ENCODE measurements at regions not wholly inside any gene's neighbourhood (a gene's known extent, or its start where the extent isn't known, plus 50 kb on each side); places are given as distances from the start of the nearest gene placed in this dataset.
A peak's percentile ranks its signal among the peaks of the same experiment; 100 is the strongest.
"Not testable (repeated sequence)": the region's sequence is repeated elsewhere in the genome, so short reads cannot be mapped to it uniquely, and the experiment has no call there.

DNA sequence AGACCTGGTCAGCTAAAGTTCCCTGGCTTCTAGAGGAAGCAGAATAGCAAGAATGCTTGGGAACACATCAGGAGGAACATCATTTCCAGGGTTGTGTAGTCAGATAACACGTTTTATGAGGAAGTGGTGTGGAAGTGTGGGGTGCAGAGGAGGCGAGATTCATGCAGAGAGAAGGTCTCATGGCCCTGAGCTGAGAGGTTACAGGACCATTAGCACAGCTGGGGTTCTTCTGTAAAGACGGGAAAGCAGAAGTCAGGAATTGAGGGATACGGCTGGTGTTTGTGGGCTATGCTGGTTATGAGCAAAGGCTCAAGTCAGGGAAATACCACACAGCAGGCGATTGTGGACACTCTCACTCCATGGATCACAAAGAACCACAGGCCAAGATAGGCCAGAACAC lies 190.6 kb upstream of the IRF2BP2 start:
- H3K36me3 ChIP-seq; H3K4me3 ChIP-seq; H3K27ac ChIP-seq; H3K4me1 ChIP-seq; DNase-seq; H3K27me3 ChIP-seq; intact Hi-C loops (cut with DNase I); H3K9me3 ChIP-seq: not testable (repeated sequence)
- peak; percentile 63 for ATAC-seq

DNA sequence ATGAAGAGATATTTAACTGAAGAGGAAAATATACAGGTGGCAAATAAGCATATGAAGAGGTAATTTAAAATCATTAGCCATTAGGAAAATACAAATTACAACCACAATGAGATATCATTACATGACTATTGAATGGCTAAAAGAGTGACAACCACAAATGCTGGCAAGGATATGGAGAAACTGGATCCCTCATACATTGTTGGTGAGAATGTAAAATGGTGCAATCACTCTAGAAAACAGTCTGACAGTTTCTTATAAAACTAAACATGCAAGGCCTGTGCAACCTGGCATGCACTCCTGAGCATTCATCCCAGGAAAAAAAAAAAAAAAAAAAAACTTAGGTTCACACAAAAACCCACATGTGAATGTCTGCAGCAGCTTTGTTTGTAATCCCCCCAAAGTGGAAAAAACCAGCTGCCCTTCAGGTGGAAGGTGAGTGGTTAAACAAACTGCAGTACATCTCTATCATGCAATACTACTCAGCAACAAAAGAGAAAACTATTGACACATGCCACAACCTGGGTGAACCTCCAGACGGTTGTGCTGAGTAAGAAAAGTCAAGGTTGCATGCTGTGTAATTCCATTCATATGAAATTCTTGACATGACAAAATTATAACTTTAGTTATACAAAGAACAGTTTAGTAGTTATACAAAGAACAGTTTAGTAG lies 189.2 kb upstream of the IRF2BP2 start:
- H3K36me3 ChIP-seq; intact Hi-C loops (cut with DNase I); ATAC-seq; H3K27me3 ChIP-seq; H3K27ac ChIP-seq; DNase-seq; H3K4me1 ChIP-seq; H3K9me3 ChIP-seq; H3K4me3 ChIP-seq: not testable (repeated sequence)

DNA sequence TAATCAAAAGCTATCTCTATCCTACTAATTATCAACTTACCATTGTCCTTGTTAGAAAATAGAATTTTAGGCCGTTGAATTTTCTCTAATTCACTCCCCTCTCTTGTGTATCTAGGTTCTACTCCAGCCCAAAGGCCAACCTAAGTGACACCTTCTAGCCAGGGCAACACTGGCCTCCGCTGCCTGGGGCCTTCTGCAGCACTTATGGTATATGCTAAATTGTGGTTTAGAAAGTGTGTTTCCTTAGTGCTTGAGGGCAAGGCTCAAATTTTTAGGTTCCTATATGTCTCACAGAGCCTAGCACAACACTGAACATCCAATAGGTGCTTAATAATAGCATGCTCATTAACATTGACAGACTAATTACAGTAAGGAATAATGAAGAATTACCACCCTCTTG lies 187.2 kb upstream of the IRF2BP2 start:
- intact Hi-C loops (cut with DNase I); H3K9me3 ChIP-seq; H3K4me3 ChIP-seq; H3K27me3 ChIP-seq; ATAC-seq; DNase-seq; H3K27ac ChIP-seq; H3K4me1 ChIP-seq; H3K36me3 ChIP-seq: not testable (repeated sequence)

DNA sequence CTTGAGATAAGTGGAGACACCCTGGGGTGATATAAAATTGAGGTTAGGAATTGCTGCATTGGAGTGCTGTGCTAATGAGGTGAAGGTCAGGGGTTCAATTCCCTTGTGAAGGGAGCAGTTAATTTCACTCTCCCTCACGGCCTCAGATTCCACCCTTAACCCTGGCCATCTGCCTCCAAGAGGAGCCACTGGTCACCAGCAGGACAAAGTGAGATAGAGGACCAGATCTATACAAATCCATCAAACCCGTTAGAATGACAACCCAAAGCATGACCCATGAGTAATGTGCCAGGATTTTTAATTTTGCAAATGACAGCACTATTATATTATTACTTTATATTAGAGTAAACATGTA lies 186.4 kb upstream of the IRF2BP2 start:
- not testable (repeated sequence) for ATAC-seq

DNA sequence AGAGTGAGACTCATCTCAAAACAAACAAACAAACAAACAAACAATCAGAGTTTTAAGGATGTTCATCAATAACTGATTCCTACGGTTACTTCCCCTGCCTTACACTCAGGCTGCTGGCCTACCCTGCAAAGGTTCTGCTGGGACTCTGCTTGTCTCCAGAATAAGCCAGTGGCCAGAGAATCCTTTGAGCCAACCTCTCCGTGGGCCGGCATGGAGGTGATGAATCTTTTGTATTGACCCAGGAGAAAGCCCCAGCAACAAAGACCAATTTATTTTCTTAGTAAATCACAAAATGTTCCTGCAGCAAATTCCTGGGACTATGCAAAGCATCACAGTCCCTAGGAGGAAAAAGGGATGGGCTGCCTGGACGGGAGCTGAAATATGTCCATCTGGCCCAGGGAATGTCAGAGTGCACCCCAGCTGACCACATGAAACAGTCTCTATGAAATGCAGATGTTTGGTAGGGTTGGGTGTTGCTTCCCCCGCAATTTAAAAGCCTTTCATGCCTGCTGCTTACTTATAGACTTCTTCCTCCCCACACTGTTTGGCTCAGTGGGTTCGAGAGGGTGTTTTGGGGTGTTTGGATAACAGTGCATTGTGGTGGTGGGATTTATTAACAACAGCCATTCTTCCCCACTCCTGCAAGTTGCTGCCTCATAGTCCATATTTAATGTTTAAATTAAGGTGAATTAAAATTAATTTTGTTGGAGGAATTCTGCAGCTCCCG lies 185.9 kb upstream of the IRF2BP2 start:
- intact Hi-C loops (cut with DNase I); H3K4me1 ChIP-seq; ATAC-seq; H3K27me3 ChIP-seq; DNase-seq; H3K27ac ChIP-seq; H3K4me3 ChIP-seq; H3K36me3 ChIP-seq; H3K9me3 ChIP-seq: not testable (repeated sequence)

More for the DNA sequence above, 186.4 kb upstream of the IRF2BP2 start:
- H3K9me3 ChIP-seq; H3K4me1 ChIP-seq; H3K36me3 ChIP-seq; H3K4me3 ChIP-seq; H3K27ac ChIP-seq; intact Hi-C loops (cut with DNase I); DNase-seq; H3K27me3 ChIP-seq: not testable (repeated sequence)

DNA sequence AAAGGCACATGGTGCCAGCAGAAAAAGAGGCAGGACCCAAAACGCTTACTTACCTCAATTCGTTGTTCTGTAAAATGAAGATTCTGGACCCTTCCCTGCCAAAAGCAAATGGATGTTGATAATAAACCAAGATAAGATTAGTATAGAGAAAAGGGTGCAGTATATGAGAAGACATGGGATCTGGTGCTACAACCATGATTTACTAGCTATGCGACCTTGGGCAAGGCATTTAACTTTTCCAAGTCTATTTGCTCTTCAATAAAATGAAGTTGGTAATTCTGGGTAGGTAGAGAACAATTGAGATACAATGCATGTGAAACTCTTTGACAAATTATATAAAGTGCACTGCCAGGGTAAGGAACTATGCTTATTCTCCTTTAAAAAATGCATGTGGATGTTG lies 185.0 kb upstream of the IRF2BP2 start:
- H3K9me3 ChIP-seq; H3K27me3 ChIP-seq; H3K4me1 ChIP-seq; ATAC-seq; intact Hi-C loops (cut with DNase I); DNase-seq; H3K27ac ChIP-seq; H3K4me3 ChIP-seq; H3K36me3 ChIP-seq: not testable (repeated sequence)

DNA sequence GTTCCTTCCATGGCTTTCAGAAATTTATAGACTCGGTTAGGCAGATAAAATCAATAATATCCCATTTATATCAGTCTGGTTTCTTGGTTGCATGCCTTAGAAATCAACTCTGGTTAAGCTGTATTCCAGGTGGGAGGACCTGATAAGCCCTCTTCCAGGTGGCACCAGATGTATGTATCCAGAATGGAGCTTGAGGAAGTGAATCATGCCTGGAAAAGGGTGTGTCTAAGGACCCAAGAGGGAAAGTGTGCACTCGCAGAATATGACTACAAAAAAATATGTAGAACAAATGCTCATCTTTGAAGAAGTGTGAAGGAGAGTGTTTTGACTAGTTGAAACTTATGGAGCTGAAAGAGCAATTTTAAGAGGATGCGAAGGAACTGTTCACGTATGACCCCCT lies 184.5 kb upstream of the IRF2BP2 start:
- H3K4me1 ChIP-seq; DNase-seq; intact Hi-C loops (cut with DNase I); H3K27ac ChIP-seq; ATAC-seq; H3K36me3 ChIP-seq; H3K4me3 ChIP-seq; H3K9me3 ChIP-seq; H3K27me3 ChIP-seq: not testable (repeated sequence)

DNA sequence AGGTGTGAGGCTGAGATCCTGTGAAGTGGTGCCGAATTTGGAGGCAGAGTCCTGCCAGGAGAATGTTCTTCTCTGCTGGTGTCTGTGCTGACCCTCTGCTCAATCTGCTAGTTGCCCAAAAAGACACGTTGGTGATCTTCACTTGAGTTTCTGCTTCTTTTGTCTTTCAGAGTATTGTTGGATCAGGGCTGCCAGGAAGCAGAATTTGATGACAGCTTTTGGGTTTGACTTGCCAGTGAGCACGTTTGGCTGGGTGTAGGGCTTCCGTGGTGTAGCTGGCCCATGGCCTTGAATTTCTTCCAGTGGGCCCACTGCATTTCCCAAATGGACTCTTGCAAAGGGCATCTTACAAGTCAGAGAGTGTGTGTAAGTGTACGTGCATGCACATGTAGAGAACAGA lies 183.9 kb upstream of the IRF2BP2 start:
- not testable (repeated sequence) for H3K4me1 ChIP-seq, DNase-seq, H3K9me3 ChIP-seq

DNA sequence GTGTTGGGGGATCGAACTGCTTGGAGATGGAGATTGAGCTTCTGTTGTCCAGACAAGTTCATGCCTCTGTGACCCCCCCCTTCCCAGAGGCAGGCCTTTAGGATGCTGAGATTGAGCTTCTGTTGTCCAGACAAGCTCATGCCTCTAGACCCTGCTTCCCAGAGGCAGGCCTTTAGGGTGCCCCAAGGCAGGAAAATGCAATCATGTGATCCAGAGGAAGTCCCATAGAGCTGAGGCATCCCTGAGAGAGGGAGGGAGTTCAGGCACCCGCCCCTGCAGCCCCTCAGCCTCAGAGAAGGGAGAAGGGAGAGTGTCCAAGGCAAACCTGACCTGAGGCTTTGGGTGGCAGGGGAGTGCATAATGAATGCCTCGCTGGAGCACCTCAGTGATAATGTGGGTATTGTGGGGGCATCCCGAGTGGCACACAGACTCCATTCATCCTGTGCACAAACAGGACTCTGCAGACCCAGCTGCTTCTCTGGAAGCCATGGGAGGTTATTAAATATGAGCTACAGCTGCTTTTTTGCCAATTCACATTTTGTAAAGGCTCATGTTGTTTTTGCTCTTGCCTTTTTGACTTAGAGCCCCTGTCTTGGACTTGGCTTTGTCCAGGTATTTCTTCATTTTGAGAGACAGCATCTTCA lies 182.4 kb upstream of the IRF2BP2 start:
- DNase-seq; H3K27ac ChIP-seq; H3K4me1 ChIP-seq; H3K9me3 ChIP-seq; H3K36me3 ChIP-seq; H3K27me3 ChIP-seq; intact Hi-C loops (cut with DNase I); H3K4me3 ChIP-seq: not testable (repeated sequence)
- ATAC-seq: peak; percentile 50

More for the DNA sequence above, 183.9 kb upstream of the IRF2BP2 start:
- ATAC-seq; H3K4me3 ChIP-seq; H3K36me3 ChIP-seq; H3K27ac ChIP-seq; intact Hi-C loops (cut with DNase I); H3K27me3 ChIP-seq: not testable (repeated sequence)

DNA sequence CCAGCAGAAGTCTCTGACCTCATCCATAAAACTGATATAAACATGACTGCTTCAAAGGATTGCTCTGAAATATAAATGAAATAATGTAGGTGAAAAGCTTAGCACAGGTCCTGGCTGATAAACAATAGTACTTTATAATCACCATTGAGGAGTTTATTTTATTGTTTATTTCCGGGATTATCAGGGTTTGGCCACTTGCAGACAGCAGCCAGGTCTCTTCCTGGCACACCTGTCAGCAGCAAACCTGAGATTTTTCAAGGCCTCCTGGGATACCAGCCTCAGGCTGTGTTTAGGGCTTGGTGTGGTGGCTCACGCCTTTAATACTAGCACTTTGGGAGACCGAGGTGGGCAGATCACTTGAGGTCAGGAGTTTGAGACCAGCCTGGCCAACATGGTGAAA lies 181.6 kb upstream of the IRF2BP2 start:
- H3K27ac ChIP-seq; DNase-seq; intact Hi-C loops (cut with DNase I); H3K36me3 ChIP-seq; ATAC-seq; H3K4me1 ChIP-seq; H3K4me3 ChIP-seq; H3K9me3 ChIP-seq; H3K27me3 ChIP-seq: not testable (repeated sequence)

DNA sequence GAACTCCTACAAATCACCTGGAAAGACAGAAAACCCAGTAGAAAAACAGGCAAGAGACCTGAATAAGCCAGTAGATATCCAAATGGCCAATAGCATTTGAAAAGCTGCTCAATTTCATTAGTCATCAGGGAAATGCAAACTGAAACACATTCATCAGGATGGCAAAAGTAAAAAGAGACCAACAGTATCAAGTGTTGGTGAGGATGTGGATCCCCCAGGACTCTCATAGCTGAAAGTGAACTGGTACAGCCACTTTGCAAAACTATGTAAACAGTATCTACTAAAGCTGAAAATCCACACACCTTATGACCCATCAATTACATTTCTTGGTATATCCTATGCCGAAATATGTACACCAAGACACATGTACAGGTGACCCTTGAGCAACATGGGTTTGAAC lies 180.4 kb upstream of the IRF2BP2 start:
- intact Hi-C loops (cut with DNase I); H3K27ac ChIP-seq; H3K4me1 ChIP-seq; H3K9me3 ChIP-seq; DNase-seq; H3K4me3 ChIP-seq; H3K27me3 ChIP-seq; ATAC-seq; H3K36me3 ChIP-seq: not testable (repeated sequence)

DNA sequence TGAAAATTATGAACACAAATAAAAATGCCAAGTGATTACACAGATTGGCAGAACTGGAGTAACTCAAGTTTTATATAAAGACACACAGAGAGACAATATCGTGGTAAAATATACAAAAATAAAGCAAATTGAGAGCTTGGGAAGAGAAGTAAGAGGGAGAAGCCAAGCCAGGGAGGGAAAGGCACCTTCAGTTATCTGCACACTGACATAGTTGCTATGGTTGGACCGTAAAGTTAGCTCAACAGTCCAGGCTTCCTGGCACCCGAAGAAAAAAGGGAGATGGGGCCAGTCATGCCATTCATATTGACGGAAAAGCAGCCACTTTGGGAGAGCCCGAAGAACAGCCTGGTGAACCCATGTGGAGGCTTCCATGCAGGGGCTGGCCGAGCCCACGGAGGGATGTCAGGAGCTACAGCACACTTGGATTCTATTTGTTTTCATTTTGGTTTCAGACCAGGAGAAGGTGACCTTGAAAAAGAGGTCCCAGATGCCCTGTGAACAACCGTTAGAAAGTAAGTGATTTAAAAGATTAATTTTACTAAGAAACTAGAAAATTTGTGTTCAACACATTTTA lies 177.1 kb upstream of the IRF2BP2 start:
- H3K4me3 ChIP-seq; H3K4me1 ChIP-seq; H3K36me3 ChIP-seq; intact Hi-C loops (cut with DNase I); H3K9me3 ChIP-seq; DNase-seq; H3K27me3 ChIP-seq; ATAC-seq; H3K27ac ChIP-seq: not testable (repeated sequence)

DNA sequence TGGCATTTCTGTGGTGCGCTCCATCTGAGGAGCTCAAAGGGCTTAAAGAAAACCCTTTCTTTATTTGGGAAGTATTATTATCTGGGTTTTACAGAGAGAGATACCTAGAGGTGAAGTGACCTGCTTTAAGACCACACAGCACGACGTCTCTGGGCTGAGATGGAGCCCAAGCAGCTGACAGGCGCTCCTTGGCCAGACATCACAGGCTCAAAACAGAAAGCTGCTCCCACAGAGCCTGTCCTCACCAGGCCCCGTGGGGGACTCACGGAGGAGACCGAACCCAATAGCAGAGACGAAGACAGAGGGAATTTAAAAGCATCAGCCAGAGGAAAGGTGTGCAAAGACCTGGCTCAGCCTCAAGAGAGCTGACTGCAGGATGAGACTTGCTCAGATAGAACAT lies 175.9 kb upstream of the IRF2BP2 start:
- DNase-seq; H3K4me3 ChIP-seq; H3K27ac ChIP-seq; H3K27me3 ChIP-seq; H3K9me3 ChIP-seq; H3K36me3 ChIP-seq; H3K4me1 ChIP-seq; intact Hi-C loops (cut with DNase I); ATAC-seq: not testable (repeated sequence)

DNA sequence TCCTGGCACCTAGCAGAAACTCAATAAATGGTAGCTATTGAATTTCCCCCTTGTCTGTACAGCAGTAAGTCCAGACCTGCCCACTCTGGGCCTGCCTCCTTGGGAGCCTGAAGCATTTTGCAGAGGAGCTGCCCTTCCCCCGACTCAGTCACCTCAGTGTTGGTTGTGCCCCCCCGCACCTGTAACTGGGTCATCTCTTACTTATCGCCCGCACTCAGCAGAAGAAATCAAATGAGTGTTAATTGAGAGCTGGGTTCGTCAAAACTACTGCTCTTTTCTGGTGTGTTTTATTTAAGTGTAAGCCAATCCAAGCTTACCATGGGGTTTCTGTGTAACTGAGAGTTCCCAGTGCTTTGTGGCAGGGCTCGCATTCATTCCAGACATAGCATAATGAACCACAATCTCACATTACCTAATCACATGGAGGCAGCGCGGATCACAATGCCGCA lies 175.5 kb upstream of the IRF2BP2 start:
- ATAC-seq; intact Hi-C loops (cut with DNase I): not testable (repeated sequence)

More for the DNA sequence above, 175.5 kb upstream of the IRF2BP2 start:
- not testable (repeated sequence) for H3K27ac ChIP-seq, H3K9me3 ChIP-seq, H3K4me3 ChIP-seq, H3K27me3 ChIP-seq, H3K36me3 ChIP-seq, H3K4me1 ChIP-seq, DNase-seq
